CD4-positive, CD25-positive, alpha-beta regulatory T cell (primary cell): ENCODE measurements at regions not wholly inside any gene's neighbourhood (a gene's known extent, or its start where the extent isn't known, plus 50 kb on each side); places are given as distances from the start of the nearest gene placed in this dataset.
"Not testable (repeated sequence)": the region's sequence is repeated elsewhere in the genome, so short reads cannot be mapped to it uniquely, and the experiment has no call there.

ENCODE experiments used
- ATAC-seq, 2 donors: fragments of 150-1000 bp; cut with Tn5 transposase; one replicate each; pipeline ENCODE4 v1.10.0; 2021; ENCODE audit warnings: low read depth in 2 of 2, moderate number of reproducible peaks in 2 of 2, moderate library complexity in 1 of 2
- DNase-seq, 3 donors: peaks; one replicate each; pipeline versions ENCODE4 v3.0.0 to v3.0.0-alpha.2; 2012 to 2022; ENCODE audit warnings: mixed read lengths in 1 of 3
- H3K27ac ChIP-seq: one replicate; pipeline ENCODE4 v1.7.0; 2013; ENCODE audit warnings: mild to moderate bottlenecking, low read length; ENCODE audit not compliant: insufficient read depth, poor library complexity, severe bottlenecking
- H3K27me3 ChIP-seq: one replicate; pipeline ENCODE4 v1.7.0; 2013; ENCODE audit warnings: low read length; ENCODE audit not compliant: control insufficient read depth, insufficient read depth
- H3K36me3 ChIP-seq: one replicate; pipeline ENCODE4 v1.7.0; 2013; ENCODE audit warnings: mild to moderate bottlenecking, low read length, moderate library complexity; ENCODE audit not compliant: control insufficient read depth, insufficient read depth
- H3K4me1 ChIP-seq: 2 replicates; pipeline ENCODE4 v1.7.0; 2013; ENCODE audit warnings: mild to moderate bottlenecking, low read length; ENCODE audit not compliant: insufficient read depth, control insufficient read depth, poor library complexity, severe bottlenecking
- H3K4me3 ChIP-seq: one replicate; pipeline ENCODE4 v1.7.0; 2013; ENCODE audit warnings: low read depth, mild to moderate bottlenecking, low read length, moderate library complexity
- H3K9me3 ChIP-seq, 2 experiments: 1 replicate in 1 of 2; 2 replicates in 1 of 2; pipeline ENCODE4 v1.7.0; 2013; ENCODE audit warnings: low read length in 2 of 2, mild to moderate bottlenecking in 1 of 2, moderate library complexity in 1 of 2; ENCODE audit not compliant: control insufficient read depth in 2 of 2
- H3K27ac Mint-ChIP-seq, 3 donors: one replicate each; pipeline ENCODE4 v1.8.0; 2020 to 2022; ENCODE audit warnings: mild to moderate bottlenecking in 3 of 3, mixed read lengths in 3 of 3, moderate library complexity in 2 of 3
- H3K27me3 Mint-ChIP-seq: one replicate; pipeline ENCODE4 v1.8.0; 2022; ENCODE audit warnings: mild to moderate bottlenecking, mixed read lengths
- H3K36me3 Mint-ChIP-seq: one replicate; pipeline ENCODE4 v1.8.0; 2020; ENCODE audit warnings: mixed read lengths
- H3K4me1 Mint-ChIP-seq, 4 donors: one replicate each; pipeline ENCODE4 v1.8.0; 2020 to 2022; ENCODE audit warnings: mixed read lengths in 4 of 4, mild to moderate bottlenecking in 1 of 4
- H3K4me3 Mint-ChIP-seq, 4 donors: one replicate each; pipeline ENCODE4 v1.8.0; 2020 to 2022; ENCODE audit warnings: mild to moderate bottlenecking in 4 of 4, mixed read lengths in 4 of 4, moderate library complexity in 3 of 4
- H3K9me3 Mint-ChIP-seq, 7 donors: one replicate each; pipeline ENCODE4 v1.8.0; 2020 to 2022; ENCODE audit warnings: mixed read lengths in 7 of 7, mild to moderate bottlenecking in 3 of 7, moderate library complexity in 2 of 7

GRCh38 chrX:40893251-40893910 is 158.0 kb upstream of the MED14 start:
- Histone ChIP-seq H3K4me3 (no peak overlapping the region), H3K27me3 (no peaks in the 10 kb centered on the region), H3K4me1 (no peaks in the 10 kb centered on the region), H3K36me3 (no peaks in the 10 kb centered on the region), H3K27ac (no peak overlapping the region), H3K9me3 (peaks cover 0 to 2% of the 10 kb centered on the region in 2 experiments)
- Mint-ChIP-seq H3K27ac (no peak overlapping the region), H3K4me3 (no peak overlapping the region), H3K4me1 (peaks cover 0 to 3% (median 1%) of the 10 kb centered on the region in 4 donors), H3K9me3 (peaks cover 0 to 3% (median 1%) of the 10 kb centered on the region in 7 donors), H3K27me3 (peaks cover 5% of the 10 kb centered on the region), H3K36me3 (no peaks in the 10 kb centered on the region)
- DNase-seq (no peak), ATAC-seq (no peak)

DNA sequence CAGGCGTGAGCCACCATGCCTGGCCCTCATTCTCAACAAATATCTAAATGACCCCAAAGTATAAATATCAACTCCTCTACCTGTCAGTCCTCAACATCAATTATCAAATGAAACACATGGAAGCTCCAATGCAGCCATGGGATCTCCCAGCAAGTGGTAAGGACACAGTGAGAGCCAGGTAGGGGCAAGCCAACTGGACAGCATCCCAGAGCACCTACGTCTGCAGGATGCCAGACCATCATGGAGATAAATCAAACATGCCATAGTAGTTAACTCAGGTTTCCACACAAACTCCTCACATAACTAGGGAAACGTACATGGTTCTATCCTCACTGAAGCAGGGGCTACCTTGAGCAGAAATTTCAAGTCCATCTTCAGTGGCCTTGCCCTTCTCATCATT is 159.9 kb upstream of the MED14 start:
- no peak for DNase-seq
- H3K9me3 ChIP-seq = peaks cover 0 to 2% of the 10 kb centered on the region in 2 experiments
- no peak overlapping the region for H3K27ac ChIP-seq
- no peaks in the 10 kb centered on the region for H3K36me3 ChIP-seq
- Mint-ChIP-seq H3K4me3 (no peak overlapping the region), H3K36me3 (no peaks in the 10 kb centered on the region), H3K4me1 (no peaks in the 10 kb centered on the region), H3K9me3 (peaks cover 0 to 3% (median 1%) of the 10 kb centered on the region in 7 donors), H3K27ac (no peak overlapping the region), H3K27me3 (peaks cover 5% of the 10 kb centered on the region)
- H3K27me3 ChIP-seq = peaks cover 3% of the 10 kb centered on the region
- no peak for ATAC-seq
- H3K4me3 ChIP-seq = no peak overlapping the region
- no peaks in the 10 kb centered on the region for H3K4me1 ChIP-seq

GRCh38 chrX:40897718-40898270 is 162.5 kb upstream of the MED14 start:
- DNase-seq = no peak
- Histone ChIP-seq H3K36me3 (no peaks in the 10 kb centered on the region), H3K27me3 (peaks cover 3% of the 10 kb centered on the region), H3K27ac (no peak overlapping the region), H3K4me1 (no peaks in the 10 kb centered on the region), H3K4me3 (no peak overlapping the region), H3K9me3 (no peaks in the 10 kb centered on the region)
- no peak for ATAC-seq
- Mint-ChIP-seq H3K27me3 (peaks cover 16% of the 10 kb centered on the region), H3K4me1 (no peaks in the 10 kb centered on the region), H3K9me3 (peaks cover 0 to 3% (median 0%) of the 10 kb centered on the region in 7 donors), H3K4me3 (no peak overlapping the region), H3K36me3 (no peaks in the 10 kb centered on the region), H3K27ac (no peak overlapping the region)

DNA sequence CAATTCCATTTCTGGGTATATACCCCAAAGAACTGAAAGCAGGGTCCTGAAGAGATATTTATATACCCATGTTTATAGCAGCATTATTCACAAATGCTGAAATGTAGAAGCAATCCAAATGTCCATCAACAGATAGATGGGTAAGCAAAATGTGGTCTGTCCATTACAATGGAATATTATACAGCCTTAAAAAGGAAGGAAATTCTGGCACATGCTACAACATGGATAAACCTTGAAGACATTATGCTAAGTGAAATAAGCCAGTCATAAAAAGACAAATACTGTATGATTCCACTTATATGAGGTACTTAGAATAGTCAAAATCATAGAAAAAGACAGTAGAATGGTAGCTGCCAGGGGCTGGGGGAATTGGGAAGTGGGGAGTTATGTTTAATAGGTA is 169.4 kb upstream of the MED14 start:
- not testable (repeated sequence) for H3K9me3 Mint-ChIP-seq, H3K27me3 ChIP-seq, H3K36me3 ChIP-seq, H3K27ac ChIP-seq, H3K4me3 ChIP-seq, H3K27ac Mint-ChIP-seq, H3K4me1 Mint-ChIP-seq, H3K4me1 ChIP-seq, H3K4me3 Mint-ChIP-seq, H3K9me3 ChIP-seq, ATAC-seq, H3K36me3 Mint-ChIP-seq, DNase-seq
- H3K27me3 Mint-ChIP-seq = peaks cover 27% of the 10 kb centered on the region

GRCh38 chrX:40908026-40908425 is 172.7 kb upstream of the MED14 start:
- Histone ChIP-seq H3K27ac (no peak overlapping the region), H3K36me3 (no peaks in the 10 kb centered on the region), H3K9me3 (no peaks in the 10 kb centered on the region), H3K4me3 (no peak overlapping the region), H3K4me1 (no peaks in the 10 kb centered on the region), H3K27me3 (no peaks in the 10 kb centered on the region)
- Mint-ChIP-seq H3K27ac (no peak overlapping the region), H3K4me3 (no peak overlapping the region), H3K36me3 (no peaks in the 10 kb centered on the region), H3K9me3 (no peaks in the 10 kb centered on the region), H3K27me3 (peaks cover 15% of the 10 kb centered on the region), H3K4me1 (no peaks in the 10 kb centered on the region)
- no peak for ATAC-seq
- DNase-seq = no peak

- H3K4me3 ChIP-seq = no peak overlapping the region
- H3K9me3 Mint-ChIP-seq = no peaks in the 10 kb centered on the region
- H3K36me3 ChIP-seq = no peaks in the 10 kb centered on the region
- H3K27me3 Mint-ChIP-seq = peaks cover 9% of the 10 kb centered on the region
- no peak for DNase-seq
- no peaks in the 10 kb centered on the region for H3K4me1 ChIP-seq
- no peaks in the 10 kb centered on the region for H3K4me1 Mint-ChIP-seq
- ATAC-seq = no peak
- no peak overlapping the region for H3K27ac Mint-ChIP-seq
- no peaks in the 10 kb centered on the region for H3K9me3 ChIP-seq
- H3K36me3 Mint-ChIP-seq = no peaks in the 10 kb centered on the region
- H3K4me3 Mint-ChIP-seq = no peak overlapping the region
- H3K27me3 ChIP-seq = no peaks in the 10 kb centered on the region
- H3K27ac ChIP-seq = no peak overlapping the region
Observed at GRCh38 chrX:40908857-40909475, 173.6 kb upstream of the MED14 start.

- no peaks in the 10 kb centered on the region for H3K27me3 ChIP-seq
- H3K27ac ChIP-seq = no peak overlapping the region
- H3K36me3 ChIP-seq = no peaks in the 10 kb centered on the region
- Mint-ChIP-seq H3K27me3 (peaks cover 4% of the 10 kb centered on the region), H3K36me3 (no peaks in the 10 kb centered on the region), H3K27ac (no peak overlapping the region), H3K9me3 (no peaks in the 10 kb centered on the region), H3K4me1 (no peaks in the 10 kb centered on the region), H3K4me3 (no peak overlapping the region)
- H3K4me3 ChIP-seq = no peak overlapping the region
- DNase-seq (no peak), ATAC-seq (no peak)
- H3K4me1 ChIP-seq = no peaks in the 10 kb centered on the region
- H3K9me3 ChIP-seq = no peaks in the 10 kb centered on the region
Observed at GRCh38 chrX:40912166-40912565, 173.1 kb upstream of the USP9X start.

GRCh38 chrX:40912576-40912975 is 172.7 kb upstream of the USP9X start:
- Mint-ChIP-seq H3K27me3 (peaks cover 4% of the 10 kb centered on the region), H3K36me3 (no peaks in the 10 kb centered on the region), H3K4me3 (no peak overlapping the region), H3K27ac (no peak overlapping the region), H3K9me3 (no peaks in the 10 kb centered on the region), H3K4me1 (no peaks in the 10 kb centered on the region)
- Histone ChIP-seq H3K4me3 (no peak overlapping the region), H3K4me1 (no peaks in the 10 kb centered on the region), H3K36me3 (no peaks in the 10 kb centered on the region), H3K27me3 (no peaks in the 10 kb centered on the region), H3K9me3 (no peaks in the 10 kb centered on the region), H3K27ac (no peak overlapping the region)
- DNase-seq = no peak
- no peak for ATAC-seq
